Right forelimb (tissue), 1 donor: ENCODE measurements at regions not wholly inside any gene's neighbourhood (a gene's known extent, or its start where the extent isn't known, plus 50 kb on each side); places are given as distances from the start of the nearest gene placed in this dataset.
"Not testable (repeated sequence)": the region's sequence is repeated elsewhere in the genome, so short reads cannot be mapped to it uniquely, and the experiment has no call there.

Source experiments
- DNase-seq: peaks from one replicate; pipeline ENCODE4 v3.0.0-alpha.2; 2018

DNA sequence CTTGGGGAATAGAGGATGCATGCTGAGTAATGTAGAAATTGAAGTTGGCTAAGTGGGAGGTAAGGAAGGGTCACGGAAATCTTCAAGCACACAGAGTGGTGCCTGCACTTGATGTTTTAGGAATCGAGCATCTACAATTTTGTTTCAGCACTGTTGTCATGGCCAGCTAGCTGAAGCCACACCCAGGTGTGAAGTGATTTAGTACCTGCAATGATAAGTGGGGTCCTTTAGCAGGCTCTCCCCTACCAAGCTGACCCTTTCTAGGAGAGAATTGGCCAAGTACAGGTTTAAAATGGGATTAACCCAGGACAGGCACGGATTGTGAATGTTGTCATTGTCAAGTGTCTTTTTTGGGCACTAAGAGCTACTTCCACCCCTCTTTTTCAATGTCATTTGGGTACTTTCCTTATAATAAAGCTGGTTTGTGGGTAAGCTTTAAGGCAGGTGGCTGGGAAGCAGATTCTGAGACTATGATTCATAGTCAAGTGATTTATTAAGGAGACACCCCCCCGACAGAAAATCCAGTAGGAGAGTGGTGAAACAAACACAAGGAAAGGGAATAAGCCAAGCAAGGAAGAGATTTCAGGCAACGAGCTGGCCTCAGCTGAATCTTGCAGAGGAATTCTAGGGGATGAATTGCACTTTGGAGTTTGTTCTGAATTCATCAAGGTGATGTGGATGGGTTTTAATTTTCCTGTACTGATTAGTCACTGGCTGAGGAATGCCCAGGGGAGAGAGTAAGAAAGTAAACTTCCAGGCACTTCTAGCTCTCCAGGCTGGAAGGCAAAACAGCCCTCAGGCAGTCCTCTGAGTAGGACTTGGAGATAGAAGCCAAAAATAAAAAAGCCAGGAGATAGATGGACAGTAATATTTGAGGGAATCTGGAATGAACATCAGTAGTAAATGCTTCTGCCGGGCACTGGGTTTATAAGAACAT, 1128.4 kb downstream of the SORCS3 start:
- DNase-seq = no peak

DNA sequence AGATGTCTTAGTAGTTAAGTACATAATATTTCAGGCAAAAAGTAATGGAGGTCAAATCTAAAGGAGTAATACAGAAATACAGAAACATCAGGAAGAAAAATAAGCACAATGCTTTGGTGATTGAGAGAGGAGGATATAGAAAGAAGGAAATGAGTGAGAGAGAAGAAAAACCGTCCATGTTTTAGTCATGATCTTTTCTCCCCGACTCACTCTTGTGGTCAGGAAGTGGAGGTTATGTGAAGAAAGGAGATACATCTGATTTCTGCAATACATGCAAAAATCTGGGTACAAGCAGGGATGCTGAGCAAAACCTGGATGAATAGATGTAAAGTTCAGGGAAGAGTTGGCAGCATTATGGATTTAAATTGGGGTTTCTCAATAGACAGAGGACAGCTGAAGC, 1122.5 kb downstream of the SORCS3 start:
- DNase-seq = no peak

- DNase-seq = no peak
Observed at GRCh38 chr10:105761576-105762260, 1120.6 kb downstream of the SORCS3 start.

GRCh38 chr10:105759669-105760068, 1118.6 kb downstream of the SORCS3 start:
- DNase-seq = no peak

- DNase-seq = no peak
Observed at GRCh38 chr10:105758209-105758998, 1117.3 kb downstream of the SORCS3 start.

DNA sequence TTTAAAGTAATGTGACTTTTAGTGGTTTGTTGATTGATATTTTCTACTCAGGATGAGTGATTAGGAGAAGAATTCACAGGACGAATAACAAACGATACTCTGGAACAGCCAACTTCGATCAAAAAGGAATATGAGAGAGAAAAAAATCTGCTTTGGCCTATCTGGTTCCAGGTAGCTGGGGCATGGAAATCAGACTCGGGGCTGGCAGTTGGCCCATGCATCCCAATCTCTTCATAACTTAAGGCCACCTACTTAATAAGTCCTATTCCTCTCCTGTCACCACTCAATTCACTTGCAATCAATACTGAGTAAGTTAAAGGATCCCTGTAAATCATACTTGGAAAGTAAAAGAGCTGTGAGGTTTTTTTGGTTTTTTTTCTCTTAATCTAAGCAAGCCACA, 1116.2 kb downstream of the SORCS3 start:
- no peak for DNase-seq

GRCh38 chr10:105756386-105756785, 1115.3 kb downstream of the SORCS3 start:
- DNase-seq = no peak

DNA sequence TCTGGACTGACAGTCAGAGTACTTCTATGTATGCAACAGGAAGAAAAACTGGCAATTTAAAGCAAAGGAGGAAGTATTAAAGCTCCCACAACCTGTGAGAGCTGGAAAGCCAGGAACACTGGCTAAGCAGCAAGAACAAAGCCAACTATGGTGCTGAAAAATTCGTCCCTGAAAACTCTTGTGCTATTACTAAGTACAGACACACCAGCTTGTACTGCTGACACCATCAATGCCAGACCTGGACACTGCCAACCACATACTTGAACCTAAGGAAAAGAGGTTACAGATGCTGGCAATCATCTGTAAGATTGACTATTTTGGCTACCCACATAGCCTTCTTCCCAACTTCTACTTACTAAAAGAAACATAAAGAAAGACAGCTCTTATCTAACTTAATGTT, 1110.6 kb downstream of the SORCS3 start:
- DNase-seq = no peak

- no peak for DNase-seq
Observed at GRCh38 chr10:105745596-105746148, 1104.6 kb downstream of the SORCS3 start.

GRCh38 chr10:105743343-105744056, 1102.4 kb downstream of the SORCS3 start:
- no peak for DNase-seq

DNA sequence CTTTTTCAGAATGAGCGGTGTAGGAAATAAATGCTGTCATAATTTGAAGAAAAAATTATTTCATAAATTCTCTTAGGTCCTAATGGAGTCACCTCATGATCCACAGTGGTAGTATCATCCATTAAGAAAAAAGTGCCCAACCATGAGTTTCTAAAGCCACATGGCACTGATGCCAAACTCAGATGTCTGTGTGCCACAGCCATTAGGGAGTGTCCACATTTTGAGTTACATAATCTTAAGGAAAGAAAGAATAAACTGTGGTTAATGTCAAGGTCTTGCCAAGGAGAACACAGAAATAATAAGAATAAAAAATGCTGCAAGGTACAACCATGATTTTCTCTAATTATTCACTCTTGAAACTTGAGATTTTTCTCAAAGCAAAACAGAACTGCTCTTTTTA, 1101.8 kb downstream of the SORCS3 start:
- no peak for DNase-seq

DNA sequence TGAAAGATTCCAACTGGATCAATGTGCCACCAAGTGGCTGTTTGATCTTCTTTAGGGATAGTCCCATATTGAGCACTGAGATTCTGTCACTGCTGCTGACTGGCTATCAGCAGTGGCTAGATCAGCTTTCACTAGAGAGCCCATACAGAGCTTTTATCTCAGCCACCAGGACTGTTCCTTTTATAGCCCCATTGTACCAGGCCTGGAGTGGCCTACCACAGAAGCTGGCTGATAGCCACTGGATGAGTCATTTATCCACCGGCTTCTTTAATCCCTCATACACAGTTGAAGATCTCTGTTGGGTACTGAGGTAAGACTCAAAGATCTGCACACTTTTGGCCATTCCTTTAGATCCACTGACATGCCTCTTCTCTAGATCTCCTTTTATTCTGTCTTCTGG, 1101.1 kb downstream of the SORCS3 start:
- DNase-seq = no peak

- DNase-seq = no peak
Observed at GRCh38 chr10:105734479-105734878, 1093.4 kb downstream of the SORCS3 start.

DNA sequence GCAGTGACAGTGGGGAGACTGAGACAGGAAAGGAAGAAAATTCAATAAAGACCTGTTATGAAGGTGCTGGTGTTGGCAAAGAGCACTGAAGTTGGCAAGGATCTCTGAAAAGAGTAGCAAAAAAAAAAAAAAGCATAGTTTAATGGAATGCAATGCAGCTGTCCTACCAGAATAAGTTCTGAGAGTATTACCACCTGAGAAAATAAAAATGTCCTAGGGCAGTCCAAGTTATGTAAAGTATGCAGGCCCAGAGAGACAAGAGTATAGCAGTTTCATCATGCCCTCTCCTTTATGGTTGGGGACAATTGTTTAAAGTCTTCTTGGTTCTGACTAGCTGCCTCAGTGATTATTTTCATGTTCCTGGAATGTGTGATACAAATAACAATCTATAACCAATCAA, 1092.8 kb downstream of the SORCS3 start:
- no peak for DNase-seq

GRCh38 chr10:105729428-105729827, 1088.3 kb downstream of the SORCS3 start:
- DNase-seq = no peak

DNA sequence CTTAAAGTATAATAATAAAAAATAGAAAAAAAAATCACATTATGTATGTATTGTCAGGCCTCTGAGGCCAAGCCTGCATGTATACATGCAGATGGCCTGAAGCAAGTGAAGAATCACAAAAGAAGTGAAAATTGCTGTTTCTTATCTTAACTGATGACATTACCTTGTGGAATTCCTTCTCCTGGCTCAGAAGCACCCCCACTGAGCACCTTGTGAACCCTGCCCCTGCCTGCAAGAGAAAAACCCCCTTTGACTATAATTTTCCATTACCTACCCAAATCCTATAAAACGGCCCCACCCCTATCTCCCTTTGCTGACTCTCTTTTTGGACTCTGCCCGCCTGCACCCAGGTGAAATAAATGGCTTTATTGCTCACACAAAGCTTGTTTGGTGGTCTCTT, 1086.5 kb downstream of the SORCS3 start:
- not testable (repeated sequence) for DNase-seq

GRCh38 chr10:105727131-105727530, 1086.0 kb downstream of the SORCS3 start:
- DNase-seq = no peak

GRCh38 chr10:105726149-105726548, 1085.1 kb downstream of the SORCS3 start:
- DNase-seq = no peak

DNA sequence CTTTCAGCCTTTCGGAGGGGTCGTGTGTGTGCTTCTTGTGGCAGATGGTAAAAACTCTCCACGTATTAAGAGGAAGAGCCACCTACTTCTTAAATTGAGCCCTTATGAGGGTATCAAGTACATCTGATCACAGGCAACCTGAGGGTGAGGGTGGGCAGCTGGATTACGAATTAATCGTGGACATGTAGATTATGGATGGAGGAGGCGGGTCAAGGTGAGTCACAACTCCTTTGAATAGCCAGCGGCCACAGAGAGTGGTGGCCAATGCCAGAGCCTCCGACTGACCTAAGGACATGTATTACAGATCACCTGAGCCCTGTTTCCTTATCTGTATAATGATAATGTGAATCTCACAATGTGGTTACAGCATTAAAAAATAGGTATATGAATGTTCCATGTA, 1083.9 kb downstream of the SORCS3 start:
- no peak for DNase-seq

GRCh38 chr10:105718207-105718995, 1077.3 kb downstream of the SORCS3 start:
- no peak for DNase-seq

- DNase-seq = no peak
Observed at GRCh38 chr10:105714728-105715127, 1073.6 kb downstream of the SORCS3 start.

- no peak for DNase-seq
Observed at GRCh38 chr10:105707603-105708002, 1066.5 kb downstream of the SORCS3 start.
